ENCODE measurements at regions not wholly inside any gene's neighbourhood (a gene's known extent, or its start where the extent isn't known, plus 50 kb on each side); places are given as distances from the start of the nearest gene placed in this dataset.
"Not testable (repeated sequence)": the region's sequence is repeated elsewhere in the genome, so short reads cannot be mapped to it uniquely, and the experiment has no call there.

DNA sequence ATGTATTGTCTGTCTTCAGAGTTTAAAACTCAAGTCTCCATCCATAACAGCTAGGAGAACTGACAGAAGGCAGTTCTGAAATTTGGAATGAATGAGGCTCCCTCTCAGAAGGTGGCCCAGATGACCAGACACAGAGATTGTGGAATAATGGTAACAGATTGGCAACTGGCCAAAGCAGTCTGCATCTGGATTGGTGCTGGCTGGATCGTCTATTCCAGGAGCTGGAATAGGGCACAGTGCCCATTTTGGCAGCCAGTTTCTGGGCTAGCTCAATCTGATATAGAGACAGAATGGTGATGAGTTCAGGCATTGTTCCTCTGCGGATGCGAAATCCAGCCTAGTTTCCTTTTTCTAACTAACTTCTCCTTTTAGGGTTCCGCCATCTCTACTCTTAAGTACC is 851.7 kb downstream of the PDCD6IP start:
- DNase-seq (ENCODE audit: low spot score): no peak

DNA sequence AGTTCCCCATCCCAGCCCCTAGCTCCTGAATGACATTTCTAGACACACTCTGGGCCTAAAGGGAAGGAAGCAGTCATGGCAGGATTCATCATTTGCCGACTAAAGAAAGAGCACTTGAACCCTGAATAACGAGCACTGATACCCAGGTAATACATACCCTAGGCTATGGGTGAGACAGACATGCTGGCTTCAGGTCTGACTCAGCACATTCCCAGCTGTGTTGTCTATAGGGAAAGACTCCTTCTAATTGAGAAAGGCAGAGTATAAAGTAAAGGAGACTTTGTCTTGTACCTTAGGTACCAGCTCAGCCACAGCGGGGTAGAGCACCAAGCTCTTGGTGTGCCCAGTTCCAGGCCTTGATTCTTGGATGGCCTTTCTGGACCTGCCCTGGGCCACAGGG is 870.5 kb downstream of the PDCD6IP start:
- DNase-seq (ENCODE audit: low spot score): no peak

DNA sequence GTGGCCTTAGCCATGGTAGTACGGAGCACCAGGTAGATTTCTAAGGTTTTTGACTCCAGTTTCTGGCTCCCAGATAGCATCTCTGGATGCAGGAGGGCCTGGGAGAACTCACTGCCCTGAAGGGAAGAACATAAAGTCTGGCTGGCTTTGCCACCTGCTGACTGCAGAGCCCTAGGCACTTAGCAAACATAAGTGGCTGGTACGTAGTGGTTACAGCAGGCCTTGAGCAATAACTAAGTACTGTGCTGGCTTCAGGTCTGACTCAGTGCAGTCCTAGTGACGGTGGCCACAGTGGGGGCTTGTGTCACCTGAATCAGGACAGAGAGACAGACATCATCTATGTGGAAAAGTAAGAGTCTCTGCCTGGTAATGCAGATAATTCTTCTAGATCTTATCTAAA is 871.1 kb downstream of the PDCD6IP start:
- no peak for DNase-seq (ENCODE audit: low spot score)

DNA sequence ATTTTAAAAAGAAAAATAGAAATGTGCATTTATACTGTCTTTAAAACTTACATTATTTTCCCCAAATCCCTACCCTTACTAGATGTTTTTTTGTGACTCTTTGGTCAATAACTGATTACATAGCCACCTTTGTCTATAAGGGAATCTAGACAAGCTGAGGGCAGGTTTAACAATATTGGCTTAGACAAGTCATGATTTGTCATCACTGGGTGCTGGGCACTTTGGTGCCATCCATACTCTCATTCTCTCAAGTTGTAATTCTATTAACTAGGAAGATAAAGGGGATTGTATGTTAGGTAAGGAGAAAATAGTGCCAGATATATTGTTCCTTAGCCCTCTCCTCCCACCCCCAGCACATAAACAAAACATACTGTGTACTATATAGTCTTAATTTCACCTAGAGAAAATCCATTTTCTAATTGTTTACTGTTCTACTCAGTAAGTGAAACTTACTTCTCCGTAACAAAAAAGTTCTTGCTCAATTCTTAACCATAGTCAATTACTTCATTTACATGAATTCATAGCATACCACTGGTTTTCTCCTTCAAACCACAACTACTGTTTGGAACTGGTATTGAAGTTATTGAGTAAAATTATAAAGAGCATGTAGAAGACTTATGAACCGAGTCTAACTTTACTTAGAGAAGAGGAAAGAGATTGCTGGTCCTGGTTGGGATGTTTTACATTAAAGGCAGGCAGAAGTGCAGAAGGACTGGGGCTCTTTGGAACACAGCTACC is 877.1 kb downstream of the PDCD6IP start:
- DNase-seq (ENCODE audit: low spot score): no peak

DNA sequence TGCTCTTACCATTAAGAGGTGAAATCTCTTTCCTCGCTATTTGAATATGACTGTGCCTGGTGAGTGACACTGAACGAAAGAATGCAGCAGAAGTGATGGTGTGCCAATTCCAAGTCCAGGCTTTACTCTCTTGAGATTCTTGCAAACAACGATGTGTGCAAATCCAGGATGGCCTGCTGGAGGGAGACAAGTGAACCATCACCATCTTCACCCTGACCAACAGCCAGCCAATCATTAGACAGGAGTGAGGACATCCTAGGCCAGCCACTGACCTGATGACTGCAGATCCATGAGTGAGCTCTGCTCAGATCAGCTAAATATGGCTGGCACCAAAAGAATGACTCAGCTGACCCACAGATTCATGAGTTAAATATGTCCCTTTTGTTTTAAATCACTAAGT is 878.0 kb downstream of the PDCD6IP start:
- DNase-seq (ENCODE audit: low spot score): no peak

DNA sequence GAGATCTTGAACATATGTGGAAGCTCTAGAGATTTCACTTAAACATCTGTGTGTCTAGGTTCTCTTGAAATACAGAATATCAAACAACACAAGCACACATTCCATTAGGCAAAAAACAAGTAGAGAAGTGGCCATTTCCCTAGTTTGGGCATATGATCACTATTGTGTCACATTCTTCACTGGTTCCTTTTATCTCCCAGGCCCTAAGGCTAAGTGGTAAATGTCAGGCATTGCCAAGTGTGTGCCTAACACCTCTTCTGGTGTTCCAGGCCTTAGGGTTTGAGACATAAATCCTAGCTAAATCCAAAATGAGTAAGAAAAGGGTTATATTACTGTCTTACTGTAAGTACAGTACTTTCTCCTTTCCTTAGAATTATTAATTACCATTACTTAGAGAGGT is 880.1 kb downstream of the PDCD6IP start:
- no peak for DNase-seq (ENCODE audit: low spot score)

DNA sequence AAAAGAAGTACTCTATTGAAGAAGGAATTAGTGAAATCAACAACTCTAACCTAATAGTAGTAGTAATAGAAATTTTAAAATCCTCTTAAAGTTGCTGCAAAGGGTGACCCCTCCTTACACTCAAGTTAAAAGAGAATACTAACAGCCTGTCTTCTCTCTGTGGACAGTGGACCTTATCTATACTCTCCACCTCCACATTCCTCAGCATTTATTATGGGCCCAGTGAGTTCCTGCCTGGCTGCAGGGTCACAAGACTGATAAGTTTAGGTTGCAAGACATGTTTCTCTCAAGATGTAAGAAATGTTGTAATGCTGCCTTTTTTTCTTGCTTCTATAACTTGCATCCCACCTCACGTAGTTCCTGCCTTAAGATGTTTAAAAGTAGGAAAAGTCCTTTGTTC is 880.6 kb downstream of the PDCD6IP start:
- DNase-seq (ENCODE audit: low spot score): not testable (repeated sequence)

DNA sequence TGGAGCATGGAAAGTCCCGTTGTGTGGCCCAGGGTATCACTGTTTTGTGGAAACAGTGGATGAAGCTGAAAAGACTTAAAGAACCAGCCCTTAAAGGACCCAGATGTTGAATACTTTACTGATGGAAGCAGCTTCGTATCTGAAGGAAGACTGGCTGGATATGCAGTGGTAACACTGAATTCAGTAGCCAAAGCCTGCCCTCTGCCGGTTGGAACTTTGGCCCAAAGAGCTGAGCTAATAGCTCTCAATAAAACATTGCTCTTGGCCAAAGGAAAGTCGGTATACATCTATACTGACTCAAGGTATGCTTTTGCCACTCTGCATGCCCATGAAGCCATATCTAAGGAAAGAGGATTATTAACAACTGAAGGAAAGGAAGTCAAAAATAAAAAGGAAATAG is 885.4 kb downstream of the PDCD6IP start:
- DNase-seq (ENCODE audit: low spot score): peak; percentile 39

DNA sequence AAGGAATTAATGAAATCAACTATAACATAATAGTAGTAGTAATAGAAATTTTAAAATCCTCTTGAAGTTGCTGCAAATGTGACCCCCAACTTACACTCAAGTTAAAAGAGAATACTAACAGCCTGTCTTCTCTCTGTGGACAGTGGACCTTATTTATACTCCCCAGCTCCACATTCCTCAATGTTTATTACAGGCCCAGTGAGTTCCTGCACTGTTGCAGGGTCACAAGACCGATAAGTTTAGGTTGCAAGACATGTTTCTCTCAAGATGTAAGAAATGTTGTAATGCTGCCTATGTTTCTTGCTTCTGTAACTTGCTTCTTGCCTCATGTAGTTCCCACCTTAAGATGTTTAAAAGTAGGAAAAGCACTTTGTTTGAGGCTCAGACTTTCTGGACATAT is 888.1 kb downstream of the PDCD6IP start:
- DNase-seq (ENCODE audit: low spot score): no peak

DNA sequence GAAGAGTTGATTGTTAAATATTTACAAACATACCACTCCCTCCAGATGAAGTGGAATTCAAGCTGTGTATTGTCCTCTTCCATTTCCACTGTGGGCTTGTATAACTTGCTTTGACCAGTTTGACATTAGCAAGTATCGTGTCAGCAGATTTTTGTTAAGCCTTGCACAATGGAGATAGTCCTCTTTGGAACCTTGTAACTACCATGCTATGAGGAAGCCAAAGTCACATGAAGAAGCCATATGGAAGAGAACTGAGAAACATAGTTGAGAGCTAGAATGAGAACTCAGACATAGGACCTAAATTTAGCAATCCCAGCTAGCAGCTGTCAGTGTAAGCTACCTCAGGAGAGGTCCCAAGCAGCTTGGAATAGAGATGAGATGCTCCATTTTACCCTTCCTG is 889.2 kb downstream of the PDCD6IP start:
- DNase-seq (ENCODE audit: low spot score): no peak

DNA sequence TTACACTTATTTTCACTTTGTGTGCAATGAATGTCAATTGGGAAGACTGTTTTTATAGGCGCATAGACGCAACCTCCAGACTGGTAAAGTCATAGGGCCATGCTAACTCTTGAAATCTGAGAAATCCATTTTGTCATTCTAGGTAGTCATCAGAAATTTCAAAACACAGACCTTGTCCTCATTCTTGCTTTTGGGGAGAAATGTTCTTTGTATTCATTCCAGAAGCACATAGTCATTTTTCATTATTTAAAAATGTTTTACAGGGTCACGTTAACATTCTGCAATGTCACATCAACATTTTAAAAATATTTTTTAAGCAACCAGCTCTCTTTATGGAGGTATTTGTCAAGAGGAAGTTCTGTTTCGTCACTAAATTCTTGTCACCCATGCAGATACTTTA is 898.4 kb downstream of the PDCD6IP start:
- no peak for DNase-seq (ENCODE audit: low spot score)

DNA sequence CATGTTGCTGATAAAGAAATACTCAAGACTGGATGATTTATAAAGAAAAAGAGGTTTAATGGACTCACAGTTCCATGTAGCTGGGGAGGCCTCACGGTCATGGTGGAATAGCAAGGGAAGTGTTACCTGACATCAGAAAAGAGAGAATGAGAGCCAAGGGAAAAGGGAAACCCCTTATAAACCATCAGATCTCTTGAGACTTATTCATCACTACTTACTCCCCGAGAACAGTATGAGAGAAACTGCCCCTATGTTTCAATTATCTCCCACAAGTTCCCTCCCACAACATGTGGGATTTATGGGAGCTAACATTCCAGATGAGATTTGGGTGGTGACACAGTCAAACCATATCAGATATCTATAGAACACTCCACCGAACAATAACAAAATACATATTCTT is 904.6 kb downstream of the PDCD6IP start:
- no peak for DNase-seq (ENCODE audit: low spot score)

DNA sequence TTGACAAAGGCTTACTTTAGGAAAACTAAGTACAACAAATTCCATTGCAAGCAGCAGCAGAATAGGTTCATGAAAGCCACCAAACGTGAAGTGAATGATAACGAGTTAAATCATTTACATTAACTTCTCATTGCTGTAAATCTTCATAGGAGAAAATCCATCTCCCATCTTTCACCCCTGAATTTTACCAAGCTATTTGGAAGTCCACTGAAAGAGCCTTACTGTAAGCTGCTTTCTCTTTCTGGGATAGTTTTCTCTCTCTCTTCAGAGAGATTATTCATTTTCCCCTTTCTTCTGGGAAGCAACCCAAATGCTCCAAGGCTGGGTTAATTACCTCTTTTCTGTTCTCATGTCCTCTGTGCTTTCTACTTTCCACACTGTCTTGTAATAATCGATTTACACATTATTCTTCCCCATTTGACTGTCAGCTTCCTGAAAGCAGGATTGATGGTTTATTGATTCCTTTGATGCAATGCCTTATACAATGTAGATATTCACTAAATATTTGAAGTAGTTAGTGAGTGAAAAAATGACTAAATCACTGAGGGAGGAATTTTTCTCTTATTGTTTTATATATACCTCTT is 914.3 kb upstream of the ARPP21 start:
- DNase-seq (ENCODE audit: low spot score): no peak

DNA sequence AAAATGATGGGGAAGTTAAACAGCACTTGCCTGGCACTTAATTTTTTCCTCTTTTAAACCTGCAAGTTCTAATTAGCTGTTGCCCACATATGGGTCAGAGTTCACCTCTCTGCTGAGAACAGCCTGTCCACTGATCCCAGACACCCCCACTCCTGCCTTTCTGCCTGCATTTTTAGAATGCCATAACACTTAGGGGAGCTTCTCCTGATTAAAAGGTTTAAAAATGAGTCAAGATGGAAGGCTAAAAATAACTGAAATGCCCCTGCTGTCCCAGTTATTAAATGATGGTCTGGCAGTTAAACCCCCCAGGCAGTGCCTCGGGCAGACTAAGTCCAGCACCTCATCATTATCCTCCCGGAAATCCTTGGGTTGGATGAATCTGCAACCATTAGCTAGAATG is 913.6 kb upstream of the ARPP21 start:
- no peak for DNase-seq (ENCODE audit: low spot score)

DNA sequence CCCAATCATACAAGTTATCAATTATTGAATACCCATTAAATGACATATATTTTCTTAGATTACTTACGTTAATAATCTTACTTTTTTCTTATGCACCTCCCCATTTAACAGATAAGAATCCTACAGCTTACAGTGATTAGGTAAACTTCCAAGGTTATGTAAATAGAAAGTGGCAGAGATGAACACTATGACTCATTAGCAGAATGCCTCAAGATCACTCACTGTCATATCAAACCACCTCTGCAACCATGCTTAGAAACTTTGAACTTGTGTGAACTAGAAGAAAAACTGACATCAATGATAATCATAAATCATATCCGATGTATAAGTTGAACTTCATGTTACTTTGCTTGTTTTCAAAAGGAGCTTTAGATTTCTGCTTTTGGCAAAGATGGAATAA is 911.6 kb upstream of the ARPP21 start:
- DNase-seq (ENCODE audit: low spot score): no peak

DNA sequence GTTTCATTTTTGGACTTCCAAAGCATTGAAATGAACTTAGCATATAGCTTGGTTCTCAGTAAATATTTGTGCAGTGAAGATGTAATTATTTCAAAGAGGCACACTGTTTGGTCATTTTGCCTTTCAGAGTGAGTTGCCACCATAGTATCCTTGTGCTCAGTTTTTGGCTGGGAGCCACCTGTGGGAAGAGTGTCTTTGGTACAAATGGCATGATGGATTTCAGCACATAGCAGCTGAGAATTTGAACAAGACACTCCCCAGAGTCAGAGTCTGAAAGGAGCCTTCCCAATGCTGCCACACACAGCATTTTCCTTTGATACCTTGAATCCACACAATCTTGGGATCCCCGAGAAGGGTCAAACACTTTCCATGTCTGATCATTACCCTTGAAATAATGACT is 897.2 kb upstream of the ARPP21 start:
- DNase-seq (ENCODE audit: low spot score): no peak

DNA sequence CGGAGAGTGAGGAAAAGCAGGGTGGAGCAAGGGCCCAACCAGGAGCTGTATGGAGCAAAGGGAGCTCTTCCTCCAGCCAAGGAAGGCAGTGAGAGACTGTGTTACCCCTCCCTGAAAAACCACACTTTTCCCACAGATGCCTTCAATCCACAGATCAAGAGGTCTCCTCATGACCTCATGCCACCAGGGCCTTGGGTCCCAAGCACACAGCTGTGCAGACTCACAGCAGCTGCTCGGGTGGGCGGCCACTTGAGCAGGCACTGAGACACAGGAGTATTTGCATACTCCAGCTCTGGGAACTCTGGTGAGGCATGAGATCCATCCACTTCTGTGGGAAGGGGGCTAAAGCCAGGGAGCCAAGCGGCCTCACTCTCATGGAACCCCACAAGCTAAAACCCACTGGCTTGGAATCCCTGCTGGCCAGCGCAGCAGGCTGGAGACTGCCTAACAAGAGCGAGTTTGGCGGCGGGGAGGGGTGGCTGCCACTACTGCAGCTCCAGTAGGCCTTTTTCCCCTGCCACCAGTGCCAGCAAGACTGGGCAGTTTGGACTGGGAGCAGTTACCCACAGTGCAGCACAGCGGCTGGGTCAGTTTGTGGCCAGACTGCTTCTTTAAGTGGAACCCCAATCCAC is 880.6 kb upstream of the ARPP21 start:
- no peak for DNase-seq (ENCODE audit: low spot score)

DNA sequence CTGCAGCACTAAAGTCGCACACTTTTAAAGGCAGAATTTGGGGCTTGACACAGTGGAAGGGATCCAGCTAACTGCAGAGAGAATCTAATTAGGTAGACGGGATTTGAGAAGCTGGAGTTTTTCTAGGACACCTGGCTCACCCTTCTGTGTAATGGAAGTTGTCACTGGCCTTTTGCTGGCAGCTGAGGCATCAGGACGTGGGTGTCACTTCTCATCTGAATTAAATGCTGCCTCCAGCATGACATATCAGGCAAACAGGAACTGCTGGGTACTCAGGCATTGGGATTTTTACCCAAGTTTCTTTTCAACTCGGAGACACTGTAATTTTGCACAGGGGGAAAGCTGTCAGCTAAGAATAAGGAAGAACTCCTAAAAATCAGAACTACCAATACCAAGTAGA is 861.9 kb upstream of the ARPP21 start:
- DNase-seq (ENCODE audit: low spot score): no peak

DNA sequence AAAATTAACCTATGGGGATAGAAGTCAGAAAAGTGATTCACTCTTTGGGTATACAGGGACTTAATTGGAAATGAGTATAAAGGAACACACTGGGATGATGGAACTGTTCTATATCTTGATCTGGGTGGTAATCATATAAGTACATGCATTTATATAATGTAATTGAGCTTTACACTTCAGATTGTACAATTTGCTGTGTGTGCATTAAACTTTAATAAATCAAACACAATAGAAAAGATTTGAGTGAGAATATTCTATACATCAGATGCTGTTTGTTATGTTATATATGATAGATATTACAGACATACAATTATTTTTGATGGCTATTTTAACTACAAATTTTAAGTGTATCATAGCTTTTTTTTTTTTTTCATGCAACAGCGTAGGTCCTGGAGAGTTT is 860.2 kb upstream of the ARPP21 start:
- DNase-seq (ENCODE audit: low spot score): no peak

DNA sequence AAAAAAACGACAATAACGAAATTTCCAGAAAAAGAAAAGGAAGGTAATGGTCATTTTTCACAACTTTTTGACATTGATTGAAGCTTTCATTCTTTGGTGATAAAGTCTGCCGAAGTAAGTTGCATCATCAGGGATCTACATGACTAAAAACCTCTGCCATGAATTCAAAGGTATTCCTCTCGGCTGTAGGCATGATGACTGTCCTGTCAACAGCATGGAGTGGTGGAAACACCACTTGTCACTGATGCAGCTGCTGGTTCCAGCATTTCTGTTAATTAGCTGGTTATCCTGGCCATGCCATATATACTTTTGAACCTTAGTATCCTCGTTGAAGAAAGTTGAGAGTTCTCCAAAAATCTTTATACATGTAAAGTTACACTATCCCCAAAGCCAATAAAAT is 859.0 kb upstream of the ARPP21 start:
- no peak for DNase-seq (ENCODE audit: low spot score)

DNA sequence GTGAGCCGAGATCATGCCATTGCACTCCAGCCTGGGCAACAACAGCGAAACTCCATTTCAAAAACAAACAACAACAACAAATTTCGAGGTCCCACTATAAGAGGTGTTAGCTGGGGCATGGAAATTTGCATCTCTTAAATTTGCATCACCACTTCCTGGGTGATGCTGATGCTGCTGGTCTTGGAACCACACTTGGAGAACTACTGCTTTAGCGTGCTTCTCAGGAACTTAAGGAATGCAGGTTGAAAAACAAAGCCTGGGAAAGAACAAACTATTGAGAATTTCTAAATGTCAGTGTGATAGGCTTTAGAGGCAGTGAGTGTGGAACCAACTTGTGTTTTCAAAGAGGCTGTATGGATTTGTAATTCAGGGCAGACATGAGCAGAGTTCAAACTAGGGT is 858.4 kb upstream of the ARPP21 start:
- DNase-seq (ENCODE audit: low spot score): no peak

DNA sequence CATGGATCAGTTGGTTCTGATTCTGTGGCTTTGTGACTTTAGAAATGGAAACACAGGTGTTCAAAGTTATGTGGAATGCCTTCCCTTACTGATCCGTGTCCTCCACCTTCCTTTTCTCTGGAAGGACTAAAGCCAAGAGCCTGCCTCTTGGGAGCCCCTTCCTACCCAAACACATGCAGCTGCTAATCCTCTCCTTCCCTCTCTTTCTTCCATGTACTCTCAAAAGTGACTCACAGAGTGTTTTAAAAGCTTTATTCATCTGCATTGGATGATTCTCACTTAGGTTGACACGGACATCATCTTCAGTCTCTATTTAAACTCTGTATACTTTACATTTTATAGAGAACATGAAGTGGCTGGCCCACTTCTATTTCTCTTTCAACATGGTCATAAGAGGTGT is 856.5 kb upstream of the ARPP21 start:
- DNase-seq (ENCODE audit: low spot score): no peak

DNA sequence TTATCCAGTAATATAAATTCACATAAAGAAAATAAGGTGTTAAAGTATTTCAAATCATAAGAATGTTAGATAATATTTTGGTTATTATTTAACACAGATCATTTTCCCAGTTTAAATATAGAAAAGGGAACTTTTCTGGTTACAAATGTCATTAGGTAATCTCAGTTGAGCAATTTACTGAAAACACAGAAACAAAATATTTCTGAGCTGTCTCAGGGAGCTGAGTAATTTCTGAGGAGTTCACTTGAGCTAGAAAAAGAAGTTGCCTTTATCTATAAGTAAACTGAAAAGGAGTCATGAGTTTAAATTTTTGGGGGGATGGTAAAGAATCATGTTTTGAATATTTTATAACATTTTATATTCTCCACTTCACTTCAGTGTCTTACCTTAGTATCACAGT is 855.4 kb upstream of the ARPP21 start:
- DNase-seq (ENCODE audit: low spot score): no peak

DNA sequence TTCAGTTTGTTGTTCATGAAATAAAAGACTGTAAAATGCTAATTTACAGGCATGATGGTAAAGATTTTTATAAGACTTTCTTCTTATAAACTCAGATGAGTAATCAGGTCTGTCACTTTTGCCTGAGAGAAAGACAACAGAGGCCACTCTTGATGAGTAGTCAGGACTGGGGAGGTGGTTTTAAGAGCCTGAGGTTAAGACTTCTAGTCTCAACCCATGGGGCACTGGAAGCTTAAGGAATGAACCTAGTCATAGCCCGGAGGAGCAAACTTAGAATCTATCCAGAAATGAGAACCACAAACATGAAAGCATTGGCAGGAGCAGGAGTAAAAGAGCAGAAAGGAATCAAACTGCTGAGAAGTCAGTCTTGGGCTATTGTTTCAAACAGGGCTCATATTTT is 846.3 kb upstream of the ARPP21 start:
- DNase-seq (ENCODE audit: low spot score): no peak
